SU-DHL-6 (cell line): ENCODE measurements at regions not wholly inside any gene's neighbourhood (a gene's known extent, or its start where the extent isn't known, plus 50 kb on each side); places are given as distances from the start of the nearest gene placed in this dataset.

Experiments used
- H2AFZ ChIP-seq: fragments of 200-600 bp; sonication (generic); 2 replicates; pipeline ENCODE4 v1.6.1; 2014; ENCODE audit warnings: low read depth, mild to moderate bottlenecking, moderate library complexity, mixed read lengths, antibody characterized with exemption, low read length; ENCODE audit not compliant: severe bottlenecking
- H3F3A ChIP-seq: fragments of 200-600 bp; shearing (Covaris generic); 2 replicates; pipeline ENCODE4 v1.6.0; 2016; ENCODE audit warnings: antibody characterized with exemption, mild to moderate bottlenecking; ENCODE audit not compliant: insufficient read depth
- H3K27ac ChIP-seq: fragments of 200-600 bp; sonication (generic); 2 replicates; pipeline ENCODE4 v1.5.1; 2016; ENCODE audit warnings: low read depth, mild to moderate bottlenecking, low read length, moderate library complexity, mixed read lengths
- H3K27me3 ChIP-seq: fragments of 200-600 bp; sonication (generic), shearing (Covaris generic); 2 replicates; pipeline ENCODE4 v1.6.0; 2014; ENCODE audit warnings: mild to moderate bottlenecking, low read length
- H3K36me3 ChIP-seq: fragments of 200-600 bp; sonication (generic); 2 replicates; pipeline ENCODE4 v1.6.1; 2014; ENCODE audit warnings: mild to moderate bottlenecking, low read length, mixed read lengths
- H3K4me2 ChIP-seq: fragments of 300-600, 200-600 bp; shearing (Covaris generic), sonication (generic); 2 replicates; pipeline ENCODE4 v1.6.0; 2014; ENCODE audit warnings: low read length, low read depth, mild to moderate bottlenecking; ENCODE audit not compliant: poor library complexity, severe bottlenecking
- H3K4me3 ChIP-seq: fragments of 200-600 bp; sonication (generic); 2 replicates; pipeline ENCODE4 v1.5.1; 2014; ENCODE audit warnings: antibody characterized with exemption, low read length, mild to moderate bottlenecking, mixed read lengths; ENCODE audit not compliant: insufficient read depth, poor library complexity, severe bottlenecking
- H3K79me2 ChIP-seq: fragments of 200-600 bp; sonication (generic); 2 replicates; pipeline ENCODE4 v1.6.1; 2014; ENCODE audit warnings: mild to moderate bottlenecking, low read length, moderate library complexity; ENCODE audit not compliant: insufficient read depth
- H3K9ac ChIP-seq: fragments of 200-600 bp; sonication (generic); 2 replicates; pipeline ENCODE4 v1.7.0; 2014; ENCODE audit warnings: mild to moderate bottlenecking, low read length
- H3K9me2 ChIP-seq: fragments of 200-600 bp; sonication (generic); replicated peaks from 2 replicates; pipeline ENCODE4 v1.6.1; 2014; ENCODE audit warnings: low read length; ENCODE audit not compliant: insufficient read depth
- H3K9me3 ChIP-seq: fragments of 200-600 bp; sonication (generic); 2 replicates; pipeline ENCODE4 v1.6.1; 2014; ENCODE audit warnings: low read length, mixed read lengths; ENCODE audit not compliant: insufficient read depth
- H4K20me1 ChIP-seq: fragments of 200-600 bp; sonication (generic); 2 replicates; pipeline ENCODE4 v1.6.1; 2014; ENCODE audit warnings: low read depth, mild to moderate bottlenecking, antibody characterized with exemption, low read length, moderate library complexity, mixed read lengths
- EZH2phosphoT487 ChIP-seq: fragments of 200-600 bp; sonication (generic), shearing (Covaris generic); conservative IDR thresholded peaks from 2 replicates; pipeline ENCODE4 v1.6.1; 2018; ENCODE audit warnings: mild to moderate bottlenecking, antibody characterized with exemption, low read length, moderate library complexity, mixed read lengths
- TF ChIP-seq, protein P1 (sequence below): fragments of 200-600 bp; sonication (generic); IDR thresholded peaks from one replicate; pipeline ENCODE4 v1.5.1; 2017; ENCODE audit warnings: antibody characterized with exemption, mild to moderate bottlenecking, low read length, moderate library complexity; ENCODE audit not compliant: insufficient read depth, poor library complexity, severe bottlenecking

- Histone ChIP-seq H3K4me2 (no peak overlapping the region), H3K27ac (no peak overlapping the region), H4K20me1 (no peaks in the 10 kb centered on the region), H3K36me3 (no peaks in the 10 kb centered on the region), H3K9ac (no peak overlapping the region), H3K9me2 (no peaks in the 10 kb centered on the region), H3K9me3 (peaks cover 4% of the 10 kb centered on the region; the same call in 1 of the 2 replicates), H2AFZ (no peak overlapping the region), H3K79me2 (no peaks in the 10 kb centered on the region), H3K27me3 (no peaks in the 10 kb centered on the region; the same call in 1 of the 2 replicates), H3K4me3 (no peak overlapping the region), H3F3A (no peaks in the 10 kb centered on the region)
- TF ChIP-seq, protein P1, sequence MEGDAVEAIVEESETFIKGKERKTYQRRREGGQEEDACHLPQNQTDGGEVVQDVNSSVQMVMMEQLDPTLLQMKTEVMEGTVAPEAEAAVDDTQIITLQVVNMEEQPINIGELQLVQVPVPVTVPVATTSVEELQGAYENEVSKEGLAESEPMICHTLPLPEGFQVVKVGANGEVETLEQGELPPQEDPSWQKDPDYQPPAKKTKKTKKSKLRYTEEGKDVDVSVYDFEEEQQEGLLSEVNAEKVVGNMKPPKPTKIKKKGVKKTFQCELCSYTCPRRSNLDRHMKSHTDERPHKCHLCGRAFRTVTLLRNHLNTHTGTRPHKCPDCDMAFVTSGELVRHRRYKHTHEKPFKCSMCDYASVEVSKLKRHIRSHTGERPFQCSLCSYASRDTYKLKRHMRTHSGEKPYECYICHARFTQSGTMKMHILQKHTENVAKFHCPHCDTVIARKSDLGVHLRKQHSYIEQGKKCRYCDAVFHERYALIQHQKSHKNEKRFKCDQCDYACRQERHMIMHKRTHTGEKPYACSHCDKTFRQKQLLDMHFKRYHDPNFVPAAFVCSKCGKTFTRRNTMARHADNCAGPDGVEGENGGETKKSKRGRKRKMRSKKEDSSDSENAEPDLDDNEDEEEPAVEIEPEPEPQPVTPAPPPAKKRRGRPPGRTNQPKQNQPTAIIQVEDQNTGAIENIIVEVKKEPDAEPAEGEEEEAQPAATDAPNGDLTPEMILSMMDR, result no peak
Observed at GRCh38 chr1:30032302-30032701, 691.1 kb downstream of the MATN1 start.

DNA sequence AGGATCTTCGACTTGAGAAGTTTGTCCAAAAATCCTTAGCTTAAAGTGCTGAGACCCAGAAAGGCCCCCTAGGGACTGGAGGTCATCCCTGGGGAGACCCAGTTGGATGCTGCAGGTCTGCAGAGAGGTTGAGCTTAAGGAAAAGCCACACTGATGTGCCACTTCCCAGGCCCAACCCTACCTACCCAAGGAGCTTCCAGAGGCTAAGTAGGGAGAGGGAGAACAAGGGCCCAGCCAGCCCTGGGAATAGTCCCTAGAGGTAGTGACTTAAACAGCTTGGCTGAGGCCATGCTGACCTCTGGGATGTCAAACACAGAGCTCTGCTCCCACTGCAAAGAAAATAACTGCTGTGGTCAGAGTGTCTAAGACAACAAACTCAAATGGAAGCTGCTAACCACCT, 693.7 kb downstream of the MATN1 start:
- Histone ChIP-seq H3K79me2 (no peaks in the 10 kb centered on the region), H3K9me2 (no peaks in the 10 kb centered on the region), H3K27me3 (no peaks in the 10 kb centered on the region; the same call in 1 of the 2 replicates), H3K36me3 (no peaks in the 10 kb centered on the region), H3K27ac (no peak overlapping the region), H3K9ac (no peak overlapping the region), H2AFZ (no peak overlapping the region), H4K20me1 (no peaks in the 10 kb centered on the region), H3K4me3 (no peak overlapping the region), H3K9me3 (peaks cover 4% of the 10 kb centered on the region; the same call in 1 of the 2 replicates), H3K4me2 (no peak overlapping the region), H3F3A (no peaks in the 10 kb centered on the region)
- no peak for TF ChIP-seq EZH2phosphoT487
- TF ChIP-seq, protein P1, result no peak

GRCh38 chr1:30028939-30029338, 694.4 kb downstream of the MATN1 start:
- Histone ChIP-seq H3K9me3 (peaks cover 4% of the 10 kb centered on the region; the same call in 1 of the 2 replicates), H3F3A (no peaks in the 10 kb centered on the region), H3K36me3 (no peaks in the 10 kb centered on the region), H3K4me2 (no peak overlapping the region), H3K27me3 (no peaks in the 10 kb centered on the region; the same call in 1 of the 2 replicates), H3K4me3 (no peak overlapping the region), H3K9ac (no peak overlapping the region), H3K79me2 (no peaks in the 10 kb centered on the region), H3K9me2 (no peaks in the 10 kb centered on the region), H3K27ac (no peak overlapping the region), H4K20me1 (no peaks in the 10 kb centered on the region), H2AFZ (no peak overlapping the region)
- TF ChIP-seq EZH2phosphoT487, result no peak
- TF ChIP-seq, protein P1, result no peak
